C1 segment of cervical spinal cord (tissue), 14 donors: ENCODE measurements at regions not wholly inside any gene's neighbourhood (a gene's known extent, or its start where the extent isn't known, plus 50 kb on each side); places are given as distances from the start of the nearest gene placed in this dataset.
"Not testable (repeated sequence)": the region's sequence is repeated elsewhere in the genome, so short reads cannot be mapped to it uniquely, and the experiment has no call there.

Source experiments
- DNase-seq, 14 donors: peaks; one replicate each; lab custom pipeline; 2025; lab: John Stamatoyannopoulos, UW

DNA sequence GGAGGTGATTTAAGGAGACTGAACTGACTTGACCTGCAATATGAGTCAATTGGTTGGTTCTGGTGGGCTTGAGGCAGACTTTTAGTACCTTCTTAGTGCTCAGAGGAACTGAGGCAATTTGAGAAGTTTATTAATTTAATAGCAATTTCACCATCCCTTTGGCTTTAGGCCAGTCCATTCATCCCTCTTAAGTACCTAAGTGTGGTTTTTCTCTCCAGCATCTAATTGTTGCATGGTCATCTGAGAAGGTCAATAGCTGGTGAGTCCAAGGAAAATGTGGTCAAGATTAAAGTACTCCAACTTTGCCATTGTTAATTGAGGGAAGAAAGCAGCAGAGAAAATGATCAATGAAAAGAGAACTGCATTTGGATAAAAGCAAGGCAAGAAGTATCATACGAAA is 115.4 kb upstream of the DYRK2 start:
- DNase-seq = no peak

DNA sequence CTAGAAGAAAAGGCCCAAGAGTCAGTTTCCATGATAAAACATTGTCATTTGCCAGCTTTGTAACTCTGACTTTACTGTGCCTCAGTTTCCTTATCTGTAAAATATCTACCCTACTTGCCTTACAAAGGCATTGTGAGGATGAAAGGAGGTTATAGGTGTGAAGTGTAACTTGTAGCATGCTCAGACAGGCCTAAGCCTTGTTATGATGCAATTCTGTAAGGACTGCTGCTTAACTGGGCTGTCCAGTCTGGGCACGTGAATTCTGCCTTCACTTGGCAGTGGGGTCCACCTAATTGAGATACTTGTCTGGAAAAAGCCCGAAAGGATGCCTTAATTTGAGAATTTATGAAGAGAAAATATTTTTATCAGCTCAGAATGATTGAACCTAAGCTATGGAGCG is 114.5 kb upstream of the DYRK2 start:
- DNase-seq = no peak

GRCh38 chr12:67534681-67535080 is 113.9 kb upstream of the DYRK2 start:
- no peak for DNase-seq

GRCh38 chr12:67535176-67535575 is 113.4 kb upstream of the DYRK2 start:
- no peak for DNase-seq

DNA sequence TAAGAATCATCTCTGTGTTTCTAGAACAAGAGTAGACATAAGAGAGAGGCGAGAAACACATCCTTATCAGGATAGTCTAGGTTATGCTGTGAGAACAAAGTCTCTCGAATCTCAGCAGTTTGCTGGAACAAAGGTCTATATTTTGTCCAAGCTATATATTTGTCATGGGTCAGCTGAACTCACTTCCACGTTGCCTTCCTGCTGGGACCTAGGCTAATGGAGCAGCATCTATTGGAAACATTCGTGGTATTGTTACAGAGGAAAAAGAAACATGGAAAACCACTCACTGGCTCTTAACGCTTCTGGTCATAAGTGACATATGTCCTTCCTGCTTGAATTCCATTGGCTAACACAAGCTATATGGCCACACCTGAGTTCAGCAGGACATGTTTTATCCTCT is 112.6 kb upstream of the DYRK2 start:
- DNase-seq = no peak

DNA sequence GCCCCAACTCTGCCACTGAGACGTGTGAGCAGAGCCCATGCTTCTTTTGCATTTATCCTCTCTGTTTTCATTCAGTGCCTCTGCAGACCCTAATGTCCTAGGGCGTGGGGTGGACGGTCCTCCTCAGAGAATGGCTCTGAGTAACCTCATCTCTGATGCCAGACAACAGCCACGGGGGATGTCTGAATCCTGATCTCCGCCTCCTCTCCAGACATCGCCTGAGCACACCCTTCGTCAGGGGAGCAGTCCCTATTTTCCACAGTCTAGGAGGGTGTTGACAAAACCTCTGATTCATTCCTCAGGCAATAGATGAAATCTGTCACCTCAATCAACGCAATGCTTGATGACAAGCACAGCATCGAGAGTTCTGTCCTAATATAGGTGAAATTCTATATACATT is 109.2 kb upstream of the DYRK2 start:
- DNase-seq = no peak

- no peak for DNase-seq
Measured at GRCh38 chr12:67539946-67540345, 108.6 kb upstream of the DYRK2 start.

DNA sequence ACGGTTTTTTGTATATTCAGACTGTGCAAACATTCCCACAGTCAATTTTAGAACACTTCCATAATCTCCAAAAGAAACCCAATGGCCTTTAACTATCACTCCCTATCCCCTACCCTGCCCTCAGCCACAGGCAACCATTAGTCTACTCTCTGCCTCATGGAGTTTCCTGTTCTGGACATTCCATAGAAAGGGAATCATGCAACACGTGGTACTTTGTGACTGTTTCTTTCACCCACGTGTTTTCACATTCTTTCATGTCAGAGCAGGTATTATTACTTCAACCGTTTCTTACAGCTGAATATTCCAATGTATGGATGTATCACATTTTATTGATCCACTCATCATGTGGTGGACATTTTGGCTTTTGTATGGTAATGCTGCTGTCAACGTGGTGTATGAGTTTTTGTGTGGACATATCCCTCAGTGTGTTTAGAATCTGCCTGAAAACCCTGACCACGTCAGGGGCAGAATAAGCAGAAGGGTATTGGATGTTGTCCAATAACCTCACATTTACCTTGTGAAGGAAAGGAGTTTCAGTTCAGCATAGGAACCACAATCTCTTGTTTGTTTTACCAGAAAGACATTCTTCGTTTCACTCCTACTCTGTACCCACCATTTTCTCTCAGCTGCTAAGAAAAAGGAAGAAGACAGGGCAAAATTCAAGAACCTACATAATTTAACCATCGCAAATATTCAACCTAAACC is 107.5 kb upstream of the DYRK2 start:
- no peak for DNase-seq

- DNase-seq = no peak
Measured at GRCh38 chr12:67541625-67541991, 106.9 kb upstream of the DYRK2 start.

GRCh38 chr12:67543021-67543770 is 105.3 kb upstream of the DYRK2 start:
- no peak for DNase-seq

DNA sequence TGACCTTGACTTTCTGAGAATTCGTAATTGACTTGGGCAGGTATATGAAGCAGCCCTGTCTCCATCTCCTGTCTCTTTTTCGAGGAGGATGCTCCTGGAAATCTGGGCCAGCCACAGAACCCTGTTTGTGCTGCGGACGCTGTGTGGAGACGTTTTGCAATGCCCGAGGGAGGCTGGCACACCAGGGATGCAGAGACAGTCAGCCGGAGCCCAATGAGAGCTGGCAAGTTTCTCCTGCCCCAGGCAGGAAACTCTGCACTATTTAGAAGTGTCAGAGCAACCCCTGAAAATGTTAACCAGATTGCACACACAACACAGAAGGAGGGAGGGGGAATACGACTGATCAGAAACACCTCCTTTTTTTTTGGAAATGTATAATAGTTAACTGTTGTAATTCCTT is 103.2 kb upstream of the DYRK2 start:
- DNase-seq = no peak

DNA sequence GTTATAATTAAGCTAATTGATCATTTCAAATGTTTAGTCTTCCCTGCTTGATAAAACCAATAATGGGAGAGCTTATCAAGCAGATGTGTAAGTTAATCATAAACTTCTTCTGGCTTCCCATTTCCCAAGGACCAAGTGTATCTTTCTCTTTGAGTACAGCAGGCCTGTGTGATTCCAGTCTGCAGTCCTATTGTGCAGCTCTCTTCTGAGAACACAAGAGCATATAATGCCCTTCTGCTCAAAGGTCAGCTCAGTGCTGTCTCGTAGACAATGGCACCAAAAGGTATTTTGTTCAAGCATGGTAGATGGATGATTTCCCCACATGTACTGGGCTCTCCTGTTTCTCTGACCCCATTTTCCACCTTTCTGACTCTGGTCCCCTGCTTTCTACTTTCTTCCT is 101.8 kb upstream of the DYRK2 start:
- DNase-seq = no peak

DNA sequence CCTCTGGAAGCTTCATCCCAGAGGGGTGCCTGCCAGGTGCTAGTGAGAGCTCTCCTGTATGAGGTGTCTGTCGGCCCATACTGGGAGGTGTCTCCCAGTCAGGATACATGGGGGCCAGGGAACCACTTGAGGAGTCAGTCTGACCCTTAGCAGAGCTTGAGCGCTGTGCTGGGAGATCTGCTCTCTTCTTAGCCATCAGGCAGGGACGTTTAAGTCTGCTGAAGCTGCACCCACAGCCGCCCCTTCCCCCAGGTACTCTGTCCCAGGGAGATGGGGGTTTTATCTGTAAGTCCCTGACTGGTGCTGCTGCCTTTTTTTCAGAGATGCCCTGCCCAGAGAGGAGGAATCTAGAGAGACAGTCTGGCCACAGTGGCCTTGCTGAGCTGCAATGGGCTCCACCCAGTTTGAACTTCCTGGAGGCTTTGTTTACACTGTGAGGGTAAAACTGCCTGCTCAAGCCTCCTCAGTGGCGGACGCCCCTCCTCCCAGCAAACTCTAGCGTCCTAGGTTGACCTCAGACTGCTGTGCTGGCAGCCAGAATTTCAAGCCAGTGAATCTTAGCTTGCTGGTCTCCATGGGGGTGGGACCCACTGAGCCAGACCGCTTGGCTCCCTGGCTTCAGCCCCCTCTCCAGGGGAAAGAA is 93.3 kb upstream of the DYRK2 start:
- DNase-seq = not testable (repeated sequence)

- DNase-seq = no peak
Measured at GRCh38 chr12:67558775-67559174, 89.8 kb upstream of the DYRK2 start.

DNA sequence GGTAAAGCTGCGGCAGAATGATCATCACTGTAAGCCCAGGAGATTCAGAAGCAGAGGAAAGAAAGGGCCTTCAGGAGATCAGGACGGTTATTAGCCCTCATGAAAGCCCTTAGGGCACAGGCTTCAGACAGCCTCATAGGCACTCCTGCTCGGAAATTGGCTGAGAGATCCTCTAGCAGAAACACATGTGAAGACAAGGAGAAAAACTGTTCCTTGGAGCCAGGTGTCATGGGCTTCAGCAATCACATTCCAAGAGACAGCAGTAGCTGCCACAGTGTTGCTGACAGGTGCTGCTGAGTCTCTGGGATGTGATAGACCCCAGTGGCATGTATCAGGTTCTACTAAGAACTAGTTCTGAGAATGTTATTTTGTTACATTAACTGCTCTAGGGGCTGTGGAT is 88.8 kb upstream of the DYRK2 start:
- DNase-seq = no peak

GRCh38 chr12:67562513-67563287 is 85.8 kb upstream of the DYRK2 start:
- DNase-seq = no peak

- no peak for DNase-seq
Measured at GRCh38 chr12:67568055-67568454, 80.5 kb upstream of the DYRK2 start.

- no peak for DNase-seq
Measured at GRCh38 chr12:67572492-67572891, 76.1 kb upstream of the DYRK2 start.

GRCh38 chr12:67573566-67573965 is 75.0 kb upstream of the DYRK2 start:
- DNase-seq = no peak

- no peak for DNase-seq
Measured at GRCh38 chr12:67578976-67579661, 69.4 kb upstream of the DYRK2 start.

DNA sequence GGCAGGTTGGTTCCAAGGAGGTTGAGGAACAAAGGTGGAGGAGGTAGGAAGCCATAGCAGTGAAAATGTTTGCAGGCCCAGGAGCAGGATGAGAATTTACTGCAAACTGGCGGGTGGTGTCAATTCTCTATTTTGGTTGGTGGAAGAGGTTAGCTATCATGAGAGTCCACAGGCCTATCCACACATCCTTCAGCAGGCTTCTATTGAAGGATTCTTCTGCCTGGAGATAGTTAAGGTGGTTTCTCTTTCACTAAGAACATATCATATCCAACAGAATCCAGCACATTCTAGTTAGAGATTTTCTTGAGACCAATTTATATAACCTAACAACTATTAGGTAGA is 68.9 kb upstream of the DYRK2 start:
- no peak for DNase-seq
